SKM-1 treated with dmso at 0.1 percent for 144 hours (cell line): ENCODE measurements at regions not wholly inside any gene's neighbourhood (a gene's known extent, or its start where the extent isn't known, plus 50 kb on each side); places are given as distances from the start of the nearest gene placed in this dataset.
"Not testable (repeated sequence)": the region's sequence is repeated elsewhere in the genome, so short reads cannot be mapped to it uniquely, and the experiment has no call there.

ENCODE experiments used
- DNase-seq: peaks from one replicate; lab custom pipeline; 2025; ENCODE audit not compliant: unreplicated experiment; lab: John Stamatoyannopoulos, UW

DNA sequence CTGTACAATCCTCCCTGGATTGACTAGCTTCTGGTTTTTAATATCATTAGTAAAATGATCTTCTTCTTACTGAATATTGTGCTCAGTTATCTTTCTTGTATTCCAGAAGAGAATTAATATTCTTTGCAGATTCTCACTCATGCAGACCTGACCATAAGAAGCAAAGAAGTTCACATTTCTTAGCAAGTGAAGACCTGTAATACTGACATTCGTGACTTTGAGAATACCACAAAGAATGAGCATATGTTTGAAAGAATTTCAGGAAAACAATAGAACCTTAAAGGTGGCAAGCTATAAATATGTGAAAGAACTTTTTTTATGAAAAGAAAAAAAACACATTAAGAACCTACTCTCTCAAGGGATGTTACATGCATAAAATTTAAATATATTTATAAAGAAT lies 371.6 kb downstream of the JRKL start:
- DNase-seq: no peak

DNA sequence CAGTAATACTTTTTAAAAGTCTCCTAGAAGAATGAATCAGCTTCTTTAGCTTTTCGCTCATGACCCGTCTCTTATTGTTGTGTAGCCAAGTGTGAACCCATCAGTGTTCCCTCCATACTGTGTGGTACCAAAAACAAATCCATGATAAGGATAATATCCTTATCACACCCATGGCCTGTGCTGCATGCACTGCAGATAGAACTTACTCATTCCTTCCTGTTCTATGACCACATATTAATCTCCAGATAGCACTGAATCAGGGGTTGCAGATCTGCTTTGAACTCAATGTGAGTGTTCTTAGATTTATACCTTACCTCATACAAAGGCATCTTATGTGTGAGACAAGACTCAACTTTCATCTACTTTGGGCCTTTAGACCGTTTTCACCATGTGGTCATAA lies 373.4 kb downstream of the JRKL start:
- no peak for DNase-seq

DNA sequence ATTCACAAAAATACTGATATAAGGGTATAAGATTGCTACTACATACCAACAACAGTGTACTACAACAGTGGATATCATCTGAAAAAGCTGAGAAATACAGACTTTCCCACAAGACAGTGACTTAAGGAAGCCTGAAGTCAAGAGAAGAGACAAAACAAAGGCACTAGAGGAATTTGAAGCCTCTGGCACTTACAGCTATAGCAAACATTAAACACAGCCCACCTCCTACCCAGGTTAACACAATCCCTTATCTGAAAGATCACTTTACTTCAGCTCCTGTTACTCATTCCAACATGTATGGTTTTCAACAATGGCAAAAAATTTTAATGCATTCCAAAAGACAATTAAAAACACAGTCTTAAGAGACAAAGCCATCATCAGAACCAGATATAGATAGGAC lies 388.5 kb downstream of the JRKL start:
- DNase-seq: no peak

DNA sequence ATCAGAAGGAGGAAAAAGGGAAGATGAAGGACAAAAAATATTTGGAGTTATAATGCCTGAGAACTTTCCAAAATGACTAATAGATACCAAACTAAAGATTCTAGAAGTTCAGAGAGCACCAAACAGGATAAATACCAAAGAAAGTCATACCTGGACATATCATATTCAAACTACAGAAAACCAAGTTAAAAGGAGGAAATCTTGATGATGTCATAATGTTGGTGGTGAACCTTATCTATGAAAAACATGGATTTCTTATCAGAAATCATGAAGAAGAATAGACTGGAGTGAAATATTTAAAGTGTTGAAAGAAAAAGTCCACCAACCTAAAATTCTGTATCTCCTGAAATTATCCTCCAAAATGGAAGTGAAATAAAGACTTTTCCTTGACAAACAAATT lies 389.2 kb downstream of the JRKL start:
- no peak for DNase-seq

DNA sequence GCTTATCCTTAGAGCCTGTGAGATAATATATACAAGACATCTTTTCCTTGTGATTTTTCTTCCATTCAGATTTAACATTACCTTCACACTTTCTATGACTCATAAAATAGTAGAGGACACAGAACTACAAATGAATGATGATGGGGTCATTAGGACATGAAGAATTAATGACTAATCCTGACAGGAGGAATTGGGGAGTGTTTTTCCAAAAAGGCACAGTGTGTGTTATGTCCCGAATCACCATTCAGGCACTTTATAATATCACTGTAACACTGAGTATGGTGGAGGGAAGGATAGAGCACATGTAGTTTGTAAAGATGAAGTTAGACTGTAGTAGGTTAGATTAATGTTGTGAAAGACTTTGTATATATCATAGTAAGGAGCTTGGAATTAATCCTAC lies 391.3 kb downstream of the JRKL start:
- DNase-seq: no peak

DNA sequence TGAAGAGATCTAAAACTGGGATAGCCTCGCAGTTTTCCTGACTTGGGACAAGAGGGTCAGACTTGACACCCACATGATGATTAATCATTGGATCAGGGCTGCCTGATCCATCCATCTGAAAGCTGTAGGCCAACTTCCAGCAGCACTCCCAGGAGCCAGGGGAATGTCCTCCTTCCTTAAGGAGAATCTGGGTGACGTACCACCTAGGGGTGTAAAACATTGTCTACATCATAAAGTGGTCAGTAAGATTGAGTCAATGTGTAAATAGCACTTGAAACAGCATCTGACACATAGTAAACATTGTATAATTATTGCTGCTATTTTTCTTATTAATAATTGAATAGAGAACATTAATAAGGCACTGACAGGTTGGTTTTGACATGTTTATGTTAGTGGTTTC lies 392.8 kb downstream of the JRKL start:
- DNase-seq: no peak

DNA sequence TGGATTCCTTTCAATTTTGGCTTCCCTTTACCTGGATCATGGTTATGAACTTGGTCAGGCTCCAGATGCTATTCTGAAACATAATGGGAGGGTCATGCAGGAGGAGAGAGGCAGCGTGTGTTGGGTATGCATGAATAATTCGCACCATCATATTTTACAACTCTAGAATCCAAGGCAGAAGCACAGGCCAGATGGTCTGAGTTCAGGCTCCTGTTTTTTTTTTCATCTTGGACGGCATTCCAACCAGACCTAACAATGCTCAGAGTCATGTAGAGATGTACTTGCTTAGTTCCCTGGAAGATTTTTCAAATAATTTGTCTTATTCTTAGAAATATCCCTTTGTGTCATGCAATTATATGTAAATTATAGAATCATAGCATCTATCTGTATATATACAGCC lies 393.5 kb downstream of the JRKL start:
- DNase-seq: no peak

DNA sequence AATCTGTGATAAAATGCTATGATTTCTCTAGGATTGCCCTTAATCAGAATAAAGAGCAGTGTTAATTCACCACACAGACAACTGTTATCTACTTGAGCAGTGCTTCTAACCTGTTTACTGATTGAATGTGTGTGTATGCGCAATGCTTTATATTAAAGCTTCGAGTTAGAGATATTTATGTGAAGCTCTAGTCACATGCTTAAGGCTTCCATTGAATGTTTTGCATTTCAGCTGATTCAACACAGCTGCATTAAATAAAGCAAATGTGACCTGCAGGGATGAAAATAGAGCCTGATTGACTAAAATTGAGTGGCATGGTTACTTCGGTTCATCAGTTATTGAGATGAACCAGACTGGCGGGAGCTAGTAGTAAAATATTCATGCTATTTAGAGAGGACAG lies 395.3 kb downstream of the JRKL start:
- DNase-seq: no peak

DNA sequence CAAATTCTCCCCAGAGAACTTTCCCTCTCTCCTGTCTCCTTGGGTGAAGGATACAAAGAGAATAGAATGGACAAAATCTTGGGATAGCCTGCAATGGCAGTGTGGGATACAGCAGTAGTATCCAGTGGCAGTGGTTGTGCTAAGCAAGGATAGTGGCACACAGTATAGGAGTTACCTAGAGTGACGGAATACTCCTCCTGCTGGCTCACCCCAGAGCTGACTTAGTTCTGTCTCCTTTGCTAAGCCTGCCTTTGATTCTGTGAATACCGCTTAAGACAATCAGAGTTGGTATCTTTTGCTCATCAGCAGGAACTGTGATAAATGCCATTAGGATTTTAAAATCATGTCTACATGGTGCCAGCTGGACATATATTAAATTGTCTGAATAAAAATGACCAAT lies 404.3 kb downstream of the JRKL start:
- DNase-seq: no peak

DNA sequence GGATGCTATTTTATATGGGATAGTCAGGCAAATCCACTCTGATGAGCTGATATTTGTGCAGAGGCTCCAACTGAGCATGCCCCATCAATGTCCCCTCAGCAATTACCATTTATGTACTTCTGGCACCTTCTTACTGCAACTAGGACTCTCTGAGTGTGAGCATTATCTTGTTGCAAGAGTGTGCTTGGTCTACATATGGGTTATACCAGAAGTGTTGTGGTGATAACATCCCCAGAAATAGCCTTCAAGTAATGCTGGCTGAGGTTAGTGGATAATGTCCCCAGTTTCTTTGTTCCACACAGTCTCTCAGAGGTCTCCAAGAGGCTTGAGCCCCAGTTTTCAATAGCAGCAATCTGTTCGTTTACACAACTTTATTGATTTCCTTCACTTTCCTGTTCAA lies 408.6 kb downstream of the JRKL start:
- DNase-seq: no peak

DNA sequence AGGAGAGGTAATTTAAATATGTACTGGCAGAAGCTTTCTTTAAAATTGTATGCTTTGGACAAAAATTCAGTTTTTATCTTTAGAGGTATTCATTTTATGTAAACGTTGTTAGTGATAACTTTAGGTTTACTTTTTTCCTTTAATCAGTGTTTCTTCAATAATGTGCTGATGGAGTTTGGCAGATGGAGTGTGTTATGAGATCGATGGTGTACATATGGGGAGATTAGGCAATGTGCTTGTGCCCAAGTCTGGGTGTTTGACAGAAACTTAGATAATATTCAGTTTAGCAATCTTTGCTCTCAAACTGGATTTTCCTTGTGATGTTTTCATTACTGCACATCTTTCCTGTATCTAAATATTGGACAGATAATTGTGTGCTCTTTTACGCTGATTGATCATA lies 425.4 kb downstream of the JRKL start:
- no peak for DNase-seq

DNA sequence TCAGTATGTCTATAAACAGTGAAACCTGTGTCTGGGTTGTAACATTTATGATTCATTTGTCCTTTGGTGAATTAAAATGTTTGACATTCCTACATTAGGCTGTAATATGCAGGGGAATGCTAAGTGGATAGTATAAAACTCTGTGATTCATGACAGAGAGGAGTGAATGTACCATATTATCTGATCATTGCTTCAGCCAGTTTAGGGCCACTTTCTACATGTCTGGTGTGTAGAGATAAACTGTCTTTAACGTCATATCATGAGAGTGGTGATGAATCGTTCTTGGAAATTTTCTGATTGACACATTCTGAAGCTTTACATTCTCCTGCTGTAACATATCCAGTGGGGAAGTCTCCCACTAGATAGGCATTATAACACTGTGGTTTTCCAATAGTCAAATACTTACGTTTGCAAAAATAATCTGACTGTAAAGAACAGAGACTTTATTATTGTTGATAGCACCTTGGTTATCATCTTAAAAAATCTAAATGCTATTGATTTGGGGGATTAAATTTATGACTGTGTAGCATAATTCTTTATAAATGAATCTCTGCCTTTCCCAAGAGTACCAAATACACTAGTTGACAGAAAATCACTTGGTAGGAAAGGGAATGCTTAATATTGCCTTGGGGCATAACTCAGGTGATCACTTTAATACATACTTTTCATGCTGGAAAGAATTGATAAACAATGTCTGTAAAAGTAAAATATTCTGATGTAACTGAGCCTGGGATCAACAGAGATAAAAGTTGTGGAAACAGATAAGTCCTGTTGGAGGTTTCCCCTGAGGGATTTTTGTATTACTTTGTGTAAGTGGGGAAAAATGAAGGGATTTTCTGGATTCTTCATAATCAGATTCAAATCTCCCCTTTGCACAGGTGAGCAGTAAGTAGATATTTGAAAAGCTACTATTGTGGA lies 427.9 kb downstream of the JRKL start:
- no peak for DNase-seq

DNA sequence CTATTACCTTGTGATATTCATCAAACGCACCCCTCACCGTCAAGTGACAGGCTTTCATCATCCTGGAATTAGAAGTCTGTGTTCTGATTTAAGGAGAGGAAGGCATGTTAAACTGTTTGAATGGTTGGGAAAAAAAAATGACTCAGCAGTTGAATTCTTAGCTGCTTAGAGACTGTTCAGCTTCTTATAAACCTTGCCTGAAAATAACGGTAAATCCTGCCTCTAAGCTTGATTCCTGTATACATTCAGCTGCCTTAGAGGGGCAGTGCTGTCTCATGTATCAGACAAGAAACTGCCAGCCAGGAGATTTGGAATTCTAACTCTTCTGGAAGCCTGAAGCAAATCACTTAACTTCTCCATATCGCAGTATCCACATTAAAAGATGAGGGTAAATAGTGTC lies 437.4 kb downstream of the JRKL start:
- DNase-seq: no peak

DNA sequence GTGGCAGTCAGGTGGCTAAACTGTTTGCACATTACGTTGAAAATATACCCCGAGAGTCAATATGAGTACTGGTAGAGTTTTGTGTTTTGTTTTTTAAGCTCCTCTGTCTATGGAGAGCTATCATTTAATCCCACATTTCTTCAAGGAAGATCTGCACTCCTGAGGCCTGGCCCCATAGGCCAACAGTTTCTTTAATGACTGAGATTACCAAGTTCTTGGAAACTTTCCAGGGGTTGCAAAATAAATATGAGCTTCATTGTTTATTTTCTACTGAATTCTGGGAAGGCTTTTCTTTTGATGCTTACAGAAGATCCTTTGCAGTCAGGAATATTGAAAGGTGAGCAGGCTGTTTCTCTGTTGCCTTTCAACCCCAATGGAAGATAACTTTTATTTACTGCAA lies 452.0 kb downstream of the JRKL start:
- DNase-seq: no peak

DNA sequence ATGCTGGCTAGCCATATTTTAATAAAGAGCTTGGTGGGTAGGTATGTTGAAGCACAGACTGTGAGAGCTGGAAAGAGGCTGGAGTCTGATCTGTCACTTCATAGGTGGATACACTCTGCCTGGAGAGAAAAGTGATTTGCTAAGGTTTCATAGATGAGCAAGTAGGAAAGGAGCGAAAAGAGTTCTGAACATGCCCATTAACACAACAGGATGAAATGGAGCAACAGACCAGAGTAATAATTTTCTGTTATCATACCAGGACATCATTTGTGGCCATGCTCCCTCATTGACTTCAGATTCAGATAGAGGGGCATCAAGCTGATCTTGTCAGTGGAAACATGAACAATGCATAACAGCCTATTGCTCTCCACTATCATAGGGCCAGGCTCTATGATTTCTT lies 452.9 kb downstream of the JRKL start:
- no peak for DNase-seq

DNA sequence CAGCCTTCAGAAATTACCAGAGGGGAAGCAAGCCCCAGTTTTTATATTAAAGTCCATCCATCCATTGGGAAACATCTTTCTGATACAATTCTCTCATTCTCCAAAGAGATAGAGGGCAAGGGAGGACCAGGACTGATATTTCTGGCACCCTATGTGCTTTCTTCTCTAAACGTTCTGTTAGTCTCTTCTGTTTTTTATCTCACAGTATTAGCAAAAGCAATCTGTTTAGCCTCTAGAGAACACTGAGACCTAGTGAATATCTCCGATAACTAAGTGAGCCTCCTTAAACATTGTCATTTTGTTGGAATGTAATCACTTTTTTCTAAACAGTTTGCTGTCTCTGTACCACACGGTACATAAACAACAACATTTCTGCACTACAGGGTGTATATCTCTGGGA lies 464.6 kb downstream of the JRKL start:
- no peak for DNase-seq

DNA sequence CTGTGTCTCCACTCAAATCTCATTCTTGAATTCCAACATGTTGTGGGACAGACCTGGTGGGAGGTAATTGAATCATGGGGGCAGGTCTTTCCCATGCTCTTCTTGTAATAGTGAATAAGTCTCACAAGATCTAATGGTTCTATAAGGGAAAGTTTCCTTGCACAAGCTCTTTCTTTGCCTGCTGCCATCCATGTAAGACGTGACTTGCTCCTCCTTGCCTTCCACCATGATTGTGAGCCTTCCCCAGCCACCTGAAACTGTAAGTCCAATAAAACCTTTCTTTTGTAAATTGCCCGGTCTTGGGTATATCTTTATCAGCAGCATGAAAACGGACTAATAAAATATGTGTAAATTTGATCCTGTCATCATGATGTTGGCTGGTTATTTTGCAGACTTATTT lies 471.9 kb downstream of the JRKL start:
- not testable (repeated sequence) for DNase-seq

DNA sequence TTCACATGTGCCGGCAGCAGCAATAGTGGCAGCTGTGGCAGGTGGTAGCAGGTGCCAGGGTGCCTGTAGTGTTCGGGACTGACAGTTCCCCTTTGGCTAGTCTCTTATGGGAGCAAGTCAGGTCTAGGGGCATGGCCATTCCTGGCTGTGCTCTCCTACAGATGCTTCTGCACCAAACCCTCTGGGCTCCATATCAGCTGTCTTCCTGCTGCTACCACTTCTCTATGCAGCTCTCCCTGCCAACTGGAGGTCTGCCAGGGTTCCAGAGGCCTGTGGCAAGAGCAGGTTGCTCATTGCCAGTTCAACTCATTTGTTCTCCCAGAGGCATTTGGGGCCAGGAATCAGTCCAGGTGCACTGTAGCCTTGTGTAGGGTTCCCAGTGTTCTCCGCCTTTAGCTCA lies 473.7 kb downstream of the JRKL start:
- DNase-seq: no peak

DNA sequence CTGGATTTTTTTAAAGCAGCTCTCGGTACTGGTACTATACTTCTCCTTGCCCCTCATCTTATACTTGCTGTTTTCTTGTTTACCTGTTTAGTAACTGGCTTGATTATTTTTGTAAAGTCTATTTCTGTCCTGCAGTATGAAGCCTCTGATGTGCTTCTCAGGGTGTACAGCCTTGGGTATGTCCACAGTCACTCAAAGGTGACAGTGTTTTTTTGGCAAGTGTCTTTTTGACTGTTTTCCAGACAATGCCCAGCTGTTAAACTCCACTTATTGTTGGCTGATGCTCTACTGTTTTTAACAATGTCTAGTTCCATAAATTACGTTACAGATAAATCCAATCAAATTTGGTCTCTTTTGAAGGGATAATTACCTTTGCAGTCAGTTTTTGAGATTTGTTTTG lies 475.2 kb downstream of the JRKL start:
- no peak for DNase-seq

DNA sequence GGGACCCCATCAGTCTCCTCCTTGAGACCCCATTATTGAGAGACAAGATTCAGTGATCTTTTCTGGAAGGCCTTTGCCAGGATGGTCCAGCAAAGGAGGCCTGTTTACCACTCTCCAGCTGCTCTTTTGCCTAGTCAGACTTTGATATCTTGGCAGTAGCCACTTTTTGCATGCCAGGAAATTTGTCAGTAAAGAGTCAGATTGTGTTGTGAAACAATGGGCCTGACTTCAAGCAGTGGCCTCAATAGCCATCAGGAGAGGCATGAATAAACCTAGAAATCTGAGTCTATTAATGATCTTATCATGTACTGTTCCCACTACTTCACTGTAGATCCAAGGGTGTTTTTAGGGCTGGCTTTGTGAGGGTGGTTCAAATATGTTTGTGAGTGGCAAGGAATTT lies 479.4 kb downstream of the JRKL start:
- DNase-seq: no peak

DNA sequence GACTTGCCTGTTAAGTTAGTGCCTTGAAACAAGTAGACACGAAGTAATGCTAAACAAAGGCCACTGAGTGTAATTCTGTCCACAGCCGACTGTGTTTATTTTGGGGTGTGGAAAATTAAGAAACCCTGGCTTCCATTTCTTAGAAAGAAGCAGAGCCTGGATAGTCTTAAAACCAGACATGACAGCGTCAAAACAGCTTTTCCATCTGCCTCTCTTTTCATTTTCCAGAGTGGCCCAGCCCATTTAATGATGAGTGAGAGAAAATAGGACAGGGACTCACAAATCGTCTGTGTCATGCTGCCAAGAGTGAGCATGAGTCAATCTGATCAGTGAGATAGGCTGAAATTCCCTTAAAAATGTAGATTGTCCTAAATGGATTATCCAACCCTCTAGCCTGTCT lies 485.9 kb downstream of the JRKL start:
- no peak for DNase-seq

DNA sequence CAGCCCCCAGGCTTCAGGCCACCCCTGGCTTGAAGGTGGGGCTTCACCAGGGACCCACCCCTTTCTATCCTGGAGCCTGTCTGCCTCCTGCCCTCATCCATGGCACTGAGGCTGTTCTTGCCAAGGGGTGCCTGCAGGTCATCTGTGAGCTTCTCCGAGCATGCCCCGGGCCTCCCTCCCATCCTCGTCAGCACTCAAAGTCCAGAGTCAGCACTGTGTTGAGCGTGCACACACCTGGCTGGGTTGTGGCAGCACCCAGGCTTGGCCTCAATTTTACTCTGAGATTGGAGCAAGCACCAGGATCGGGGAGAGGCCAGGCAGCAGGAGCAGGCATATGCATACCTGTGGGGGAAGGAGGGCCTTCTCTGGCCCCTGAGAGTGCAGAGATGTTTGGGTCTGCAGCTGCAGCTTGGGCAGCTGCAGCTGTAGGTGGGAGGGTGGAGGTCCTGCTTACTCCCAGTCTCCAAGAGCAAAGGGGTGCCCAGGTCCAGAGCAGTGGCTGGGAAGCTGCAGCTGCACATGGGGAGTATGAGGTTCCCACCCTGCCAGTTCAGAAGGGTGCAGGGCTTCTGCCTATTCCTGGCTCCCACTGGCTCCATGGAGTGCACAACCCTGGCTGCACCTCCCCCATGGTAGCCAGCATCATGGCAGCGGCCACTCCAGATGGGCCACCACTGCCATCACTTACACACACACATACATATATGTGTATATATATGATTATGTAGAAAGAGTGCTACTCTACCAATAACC lies 488.7 kb downstream of the JRKL start:
- no peak for DNase-seq

DNA sequence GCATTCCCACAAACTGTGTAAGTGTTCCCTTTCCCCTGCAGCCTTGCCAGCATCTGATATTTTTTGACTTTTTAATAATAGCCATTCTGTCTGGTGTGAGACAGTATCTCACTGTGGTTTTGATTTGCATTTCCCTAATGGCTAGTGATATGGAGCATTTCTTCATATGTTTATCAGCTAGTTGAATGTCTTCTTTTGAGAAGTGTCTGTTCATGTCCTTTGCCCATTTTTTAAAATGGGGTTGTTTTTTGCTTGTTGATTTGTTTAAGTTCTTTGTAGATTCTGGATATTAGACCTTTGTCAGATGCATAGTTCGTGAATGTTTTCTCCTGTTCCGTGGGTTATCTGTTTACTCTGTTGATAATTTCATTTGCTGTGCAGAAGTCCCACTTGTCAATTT lies 492.8 kb downstream of the JRKL start:
- DNase-seq: not testable (repeated sequence)
